Stimulated activated CD8-positive, alpha-beta memory T cell treated with anti-CD3 and anti-CD28 coated beads, Interleukin-15, amount 100 ng/mL, for 1 hour (primary cell): ENCODE measurements at regions not wholly inside any gene's neighbourhood (a gene's known extent, or its start where the extent isn't known, plus 50 kb on each side); places are given as distances from the start of the nearest gene placed in this dataset.

Source experiments
- DNase-seq: peaks from one replicate; pipeline ENCODE4 v3.0.0-alpha.2; 2020; ENCODE audit warnings: low read depth

DNA sequence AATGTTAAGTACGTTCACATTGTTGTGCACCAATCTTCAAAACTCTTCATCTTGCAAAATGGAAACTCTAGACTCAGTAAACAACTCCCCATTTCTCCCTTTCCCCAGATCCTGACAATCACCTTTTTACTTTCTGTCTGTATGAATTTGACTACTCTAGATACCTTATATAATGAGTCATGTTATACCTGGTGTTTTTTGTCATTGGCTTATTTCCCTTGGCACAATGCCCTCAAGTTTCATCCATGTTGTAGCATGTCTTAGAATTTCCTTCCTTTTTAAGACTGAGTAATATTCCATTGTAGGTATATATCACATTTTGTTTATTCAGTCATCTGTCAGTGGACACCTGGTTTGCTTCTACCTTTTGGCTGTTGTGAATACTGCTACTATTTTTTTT, 399.5 kb downstream of the LMO4 start:
- no peak for DNase-seq

- no peak for DNase-seq
Observed at GRCh38 chr1:87730274-87731216, 401.9 kb downstream of the LMO4 start.

DNA sequence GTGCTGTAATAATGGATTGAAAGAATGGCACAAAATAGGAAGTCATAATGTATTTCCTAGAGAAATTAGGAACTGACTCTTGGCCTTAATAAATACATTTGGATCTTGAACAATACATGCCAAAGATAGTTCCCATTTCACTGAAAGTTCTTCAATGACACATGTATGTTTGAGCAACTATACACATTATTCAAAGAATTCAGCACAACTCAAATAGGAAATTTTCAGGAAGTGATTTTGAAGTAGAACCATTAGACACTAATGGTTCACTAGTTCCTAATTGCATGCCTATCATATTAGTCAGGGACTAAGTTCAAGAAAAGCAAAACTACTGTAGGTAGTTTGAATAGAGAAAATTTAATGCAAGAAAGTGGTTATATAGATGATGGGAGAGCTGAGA, 404.7 kb downstream of the LMO4 start:
- no peak for DNase-seq

GRCh38 chr1:87735750-87736149, 407.1 kb downstream of the LMO4 start:
- no peak for DNase-seq

DNA sequence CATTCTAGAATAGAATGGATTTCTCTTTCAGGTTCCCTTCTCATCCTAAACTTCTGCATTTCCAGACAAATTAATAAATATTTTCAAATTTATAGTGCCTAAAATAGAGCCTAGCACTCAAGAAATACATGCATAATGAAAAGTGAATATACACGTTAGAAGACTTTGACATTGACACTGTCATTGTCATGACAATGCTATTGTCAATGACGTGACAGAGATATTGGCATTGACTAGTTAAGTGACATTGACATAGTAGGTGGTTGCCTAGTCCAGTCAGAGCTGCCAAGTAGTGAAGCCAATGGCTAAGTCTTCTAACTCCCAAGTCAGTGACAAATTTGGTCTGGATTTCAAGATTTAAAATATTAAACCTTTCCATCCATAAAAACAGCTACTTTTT, 410.5 kb downstream of the LMO4 start:
- DNase-seq, result no peak

DNA sequence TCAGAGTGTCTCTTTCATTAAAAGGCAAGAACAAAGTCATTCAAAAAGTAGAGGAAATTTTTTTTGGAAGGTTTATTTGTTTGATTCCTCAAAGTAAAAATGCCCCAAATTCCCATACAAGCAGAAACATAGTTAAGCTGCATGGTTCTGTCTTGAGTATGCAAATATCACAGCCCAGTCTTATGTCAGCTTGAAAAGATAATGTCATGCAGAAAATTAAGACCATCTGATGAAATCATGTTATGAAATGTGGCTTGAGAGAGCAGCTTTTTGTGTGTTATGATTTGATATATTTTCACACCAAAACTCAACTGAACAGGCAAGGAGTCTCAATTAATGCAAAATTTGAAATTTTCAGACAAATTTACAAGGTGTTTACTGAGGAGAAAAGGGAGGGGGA, 411.0 kb downstream of the LMO4 start:
- DNase-seq, result no peak

GRCh38 chr1:87743256-87743655, 414.6 kb downstream of the LMO4 start:
- DNase-seq, result no peak

GRCh38 chr1:87744056-87744455, 415.4 kb downstream of the LMO4 start:
- no peak for DNase-seq

DNA sequence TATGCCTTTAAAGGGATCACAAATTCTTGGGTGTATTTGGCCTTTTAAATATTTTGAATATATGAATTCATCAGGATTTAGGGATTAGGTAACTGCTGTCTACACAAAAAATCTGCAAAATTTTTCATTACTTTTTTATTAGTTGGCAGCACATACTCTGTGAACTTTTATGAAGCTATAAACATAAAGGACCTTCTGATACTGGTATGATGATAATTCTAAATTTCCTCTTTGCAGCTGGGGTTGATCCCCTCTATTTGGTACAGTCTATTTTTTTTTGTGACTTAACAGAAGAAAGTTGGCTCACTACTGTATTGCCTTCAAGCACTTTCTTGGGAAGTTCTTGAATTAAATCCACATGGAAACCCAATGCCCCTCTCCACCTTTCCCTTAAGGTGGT, 416.1 kb downstream of the LMO4 start:
- DNase-seq, result no peak

GRCh38 chr1:87753366-87753765, 424.7 kb downstream of the LMO4 start:
- no peak for DNase-seq

GRCh38 chr1:87754139-87754538, 425.5 kb downstream of the LMO4 start:
- no peak for DNase-seq

DNA sequence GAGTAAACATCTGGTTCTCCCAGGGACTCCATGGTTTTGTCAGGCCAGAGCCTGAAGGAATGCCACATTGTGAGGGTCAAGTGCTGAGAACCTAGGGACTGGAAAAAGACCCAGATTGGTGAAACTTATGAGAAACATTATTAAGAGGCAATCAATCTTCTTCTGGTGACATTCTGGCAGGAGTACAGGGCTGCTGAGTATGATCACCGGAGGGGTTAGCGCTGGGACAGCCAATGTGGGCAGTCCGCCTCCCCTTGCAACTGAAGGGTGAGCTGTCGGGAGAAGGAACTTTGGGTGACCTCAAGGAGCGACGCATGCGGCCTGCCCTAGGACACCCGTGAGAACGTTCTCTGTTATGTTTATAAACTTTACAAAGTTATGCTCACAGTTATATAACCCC, 429.0 kb downstream of the LMO4 start:
- no peak for DNase-seq

GRCh38 chr1:87759421-87760087, 430.9 kb downstream of the LMO4 start:
- no peak for DNase-seq

GRCh38 chr1:87760155-87760554, 431.5 kb downstream of the LMO4 start:
- DNase-seq, result no peak

DNA sequence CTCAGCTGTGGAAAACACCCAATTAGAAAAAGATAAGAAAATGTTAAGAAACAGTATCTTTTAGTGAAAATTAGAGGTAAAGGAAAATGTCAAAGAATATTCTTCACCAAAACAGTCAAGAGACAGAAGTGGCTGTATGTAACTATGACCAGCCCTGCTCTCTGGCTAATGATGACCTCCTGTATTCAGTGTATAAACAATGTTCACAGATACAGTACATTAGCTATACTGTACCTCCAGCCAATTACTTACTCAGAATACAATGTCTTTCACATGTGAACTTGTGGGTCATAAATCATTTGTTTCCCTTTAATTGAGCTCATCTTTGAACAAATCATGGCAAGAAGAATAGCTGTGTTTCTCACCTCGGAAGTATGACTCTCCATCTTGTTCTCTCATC, 432.0 kb downstream of the LMO4 start:
- DNase-seq, result no peak

- DNase-seq, result no peak
Observed at GRCh38 chr1:87763483-87763882, 434.8 kb downstream of the LMO4 start.

DNA sequence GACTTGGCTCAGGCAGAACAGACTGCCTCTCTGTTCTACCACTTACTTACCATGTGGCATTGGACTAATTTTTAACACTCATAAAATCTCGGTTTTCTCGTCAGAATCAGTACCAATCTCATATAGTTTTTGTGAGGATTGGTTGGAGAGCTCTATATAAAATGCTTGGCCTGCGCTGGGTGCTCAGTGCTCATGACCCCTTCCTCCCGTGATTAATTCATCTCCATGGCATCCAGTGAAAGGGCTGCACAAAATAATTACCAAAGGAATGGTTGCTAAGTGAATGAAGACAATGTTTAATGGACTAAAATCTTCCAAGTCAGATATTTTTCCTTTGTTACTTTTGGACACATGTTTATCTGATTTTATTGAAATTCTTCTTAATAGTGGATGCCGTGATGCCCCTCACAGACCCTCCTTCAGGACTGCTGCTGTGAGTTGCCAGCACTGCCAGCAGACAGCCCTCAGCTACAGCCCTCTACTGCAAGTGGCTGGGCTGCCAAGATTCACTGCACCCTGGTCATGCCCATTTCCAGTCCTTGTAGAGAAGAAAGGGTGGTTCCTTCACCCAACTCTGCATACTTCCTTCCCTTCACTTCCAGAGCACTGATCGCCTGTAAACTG, 436.5 kb downstream of the LMO4 start:
- no peak for DNase-seq

GRCh38 chr1:87765681-87766070, 437.0 kb downstream of the LMO4 start:
- no peak for DNase-seq

- DNase-seq, result no peak
Observed at GRCh38 chr1:87766737-87767136, 438.1 kb downstream of the LMO4 start.

GRCh38 chr1:87778896-87779295, 450.2 kb downstream of the LMO4 start:
- no peak for DNase-seq

- DNase-seq, result no peak
Observed at GRCh38 chr1:87781554-87781953, 452.9 kb downstream of the LMO4 start.

DNA sequence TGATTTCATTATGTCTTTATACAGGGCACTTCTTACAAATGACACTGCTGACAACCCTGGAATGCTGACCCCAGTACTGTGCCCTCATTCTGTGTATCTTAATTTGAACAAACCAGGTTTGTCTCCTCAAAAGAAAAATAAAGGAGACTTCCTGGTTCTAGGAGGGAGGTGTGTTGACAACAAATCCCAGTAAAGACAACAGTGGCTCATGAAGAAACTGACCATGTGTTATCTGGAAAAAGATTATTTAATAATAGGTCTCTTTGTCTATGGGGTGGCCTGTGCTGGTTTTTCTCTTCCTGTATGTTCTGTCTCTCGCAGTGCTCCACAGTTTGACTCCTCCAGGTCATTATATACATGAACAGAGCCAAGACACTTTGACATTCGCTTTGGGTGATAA, 454.6 kb downstream of the LMO4 start:
- DNase-seq, result no peak

- DNase-seq, result no peak
Observed at GRCh38 chr1:87785386-87785785, 456.7 kb downstream of the LMO4 start.
